Peyer's patch (tissue), 4 donors: ENCODE measurements at regions not wholly inside any gene's neighbourhood (a gene's known extent, or its start where the extent isn't known, plus 50 kb on each side); places are given as distances from the start of the nearest gene placed in this dataset.

ENCODE experiments used
- DNase-seq, 3 donors: peaks; one replicate each; pipeline ENCODE4 v3.0.0-alpha.2; 2017 to 2019
- H3K27ac ChIP-seq, 4 donors: fragments of 200-600 bp; sonication (generic); one replicate each; pipeline ENCODE4 v1.5.1; 2016 to 2019
- H3K27me3 ChIP-seq, 2 donors: fragments of 200-600 bp; sonication (generic); one replicate each; pipeline ENCODE4 v1.5.1; 2019
- H3K36me3 ChIP-seq, 3 donors: fragments of 200-600 bp; sonication (generic); one replicate each; pipeline ENCODE4 v1.5.1; 2016 to 2019
- H3K4me1 ChIP-seq, 4 donors: fragments of 200-600 bp; sonication (generic); one replicate each; pipeline ENCODE4 v1.5.1; 2016 to 2019
- H3K4me3 ChIP-seq, 4 donors: fragments of 200-600 bp; sonication (generic); 1 replicate in 3 of 4; 2 replicates in 1 of 4; pipeline ENCODE4 v1.5.1; 2016 to 2019; ENCODE audit warnings: mild to moderate bottlenecking in 1 of 4
- H3K9me3 ChIP-seq, 4 donors: fragments of 200-600 bp; sonication (generic); one replicate each; pipeline ENCODE4 v1.5.1; 2016 to 2019; ENCODE audit warnings: mild to moderate bottlenecking in 1 of 4
- POLR2A ChIP-seq, 2 donors: fragments of 450-650 bp; IDR thresholded peaks; one replicate each; pipeline ENCODE4 v1.5.1; 2017; ENCODE audit warnings: antibody characterized with exemption in 2 of 2, mild to moderate bottlenecking in 2 of 2, moderate library complexity in 2 of 2
- TF ChIP-seq, protein P1 (sequence below), 6 experiments: fragments of 450-650 bp in 4 of 6; fragments of 200-600 bp in 2 of 6; sonication (generic) in 1 of 6; IDR thresholded peaks; one replicate each; pipeline ENCODE4 v1.5.1; 2017 to 2019; ENCODE audit warnings: antibody characterized with exemption in 6 of 6, mild to moderate bottlenecking in 3 of 6, moderate library complexity in 1 of 6

DNA sequence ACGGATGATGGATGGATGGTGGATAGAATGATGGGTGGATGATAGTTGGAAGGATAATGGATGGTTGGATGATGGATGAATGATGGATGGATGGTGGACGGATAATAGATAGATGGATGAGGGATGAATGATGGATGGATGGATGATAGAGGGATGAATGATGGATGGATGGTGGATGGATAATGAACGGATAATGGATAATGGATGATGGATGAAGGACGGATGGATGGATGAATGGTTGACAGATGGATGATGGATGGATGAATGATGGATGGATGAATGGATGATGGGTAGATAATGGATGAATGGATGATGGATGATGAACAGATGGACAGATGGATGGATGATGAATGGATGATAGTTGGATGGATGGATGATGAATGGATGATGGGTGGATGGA lies 255.1 kb downstream of the NPHP4 start:
- no peaks in the 10 kb centered on the region for H3K36me3 ChIP-seq
- TF ChIP-seq POLR2A (IDR thresholded peaks at IDR 0.05), result no peak
- TF ChIP-seq, protein P1, sequence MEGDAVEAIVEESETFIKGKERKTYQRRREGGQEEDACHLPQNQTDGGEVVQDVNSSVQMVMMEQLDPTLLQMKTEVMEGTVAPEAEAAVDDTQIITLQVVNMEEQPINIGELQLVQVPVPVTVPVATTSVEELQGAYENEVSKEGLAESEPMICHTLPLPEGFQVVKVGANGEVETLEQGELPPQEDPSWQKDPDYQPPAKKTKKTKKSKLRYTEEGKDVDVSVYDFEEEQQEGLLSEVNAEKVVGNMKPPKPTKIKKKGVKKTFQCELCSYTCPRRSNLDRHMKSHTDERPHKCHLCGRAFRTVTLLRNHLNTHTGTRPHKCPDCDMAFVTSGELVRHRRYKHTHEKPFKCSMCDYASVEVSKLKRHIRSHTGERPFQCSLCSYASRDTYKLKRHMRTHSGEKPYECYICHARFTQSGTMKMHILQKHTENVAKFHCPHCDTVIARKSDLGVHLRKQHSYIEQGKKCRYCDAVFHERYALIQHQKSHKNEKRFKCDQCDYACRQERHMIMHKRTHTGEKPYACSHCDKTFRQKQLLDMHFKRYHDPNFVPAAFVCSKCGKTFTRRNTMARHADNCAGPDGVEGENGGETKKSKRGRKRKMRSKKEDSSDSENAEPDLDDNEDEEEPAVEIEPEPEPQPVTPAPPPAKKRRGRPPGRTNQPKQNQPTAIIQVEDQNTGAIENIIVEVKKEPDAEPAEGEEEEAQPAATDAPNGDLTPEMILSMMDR (IDR thresholded peaks at IDR 0.05), result no peak

DNA sequence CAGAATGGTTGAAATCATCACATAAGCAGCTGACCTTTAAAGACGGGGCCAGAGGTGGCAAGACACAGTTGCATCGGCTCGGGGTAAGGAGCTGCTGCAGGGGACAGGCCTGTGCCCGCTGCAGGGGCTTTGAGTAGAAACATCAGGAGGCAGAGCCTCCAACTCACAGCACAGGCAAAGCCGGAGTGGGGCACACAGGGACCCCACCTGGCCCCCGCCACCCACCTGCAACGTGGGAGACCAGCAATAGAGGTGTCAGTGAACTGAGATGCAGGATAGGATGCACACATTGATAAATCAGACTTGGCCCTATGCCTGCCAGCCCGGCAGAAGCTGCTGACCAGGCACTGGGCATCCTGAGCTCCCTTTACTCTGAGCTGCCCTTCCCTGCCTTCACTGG lies 257.2 kb downstream of the NPHP4 start:
- Histone ChIP-seq H3K27ac (no peak overlapping the region), H3K27me3 (no peaks in the 10 kb centered on the region), H3K9me3 (no peaks in the 10 kb centered on the region), H3K36me3 (no peaks in the 10 kb centered on the region), H3K4me1 (no peaks in the 10 kb centered on the region), H3K4me3 (no peak overlapping the region)
- peak in 2 of 3 donors; percentile 17 to 20 for DNase-seq
- no peak for TF ChIP-seq POLR2A (IDR thresholded peaks at IDR 0.05)
- TF ChIP-seq, protein P1 (IDR thresholded peaks at IDR 0.05), result no peak

More for the DNA sequence above, 255.1 kb downstream of the NPHP4 start:
- no peaks in the 10 kb centered on the region for H3K9me3 ChIP-seq
- no peaks in the 10 kb centered on the region for H3K4me1 ChIP-seq
- no peak for DNase-seq
- H3K4me3 ChIP-seq, result no peak overlapping the region
- H3K27me3 ChIP-seq, result no peaks in the 10 kb centered on the region
- H3K27ac ChIP-seq, result no peak overlapping the region

DNA sequence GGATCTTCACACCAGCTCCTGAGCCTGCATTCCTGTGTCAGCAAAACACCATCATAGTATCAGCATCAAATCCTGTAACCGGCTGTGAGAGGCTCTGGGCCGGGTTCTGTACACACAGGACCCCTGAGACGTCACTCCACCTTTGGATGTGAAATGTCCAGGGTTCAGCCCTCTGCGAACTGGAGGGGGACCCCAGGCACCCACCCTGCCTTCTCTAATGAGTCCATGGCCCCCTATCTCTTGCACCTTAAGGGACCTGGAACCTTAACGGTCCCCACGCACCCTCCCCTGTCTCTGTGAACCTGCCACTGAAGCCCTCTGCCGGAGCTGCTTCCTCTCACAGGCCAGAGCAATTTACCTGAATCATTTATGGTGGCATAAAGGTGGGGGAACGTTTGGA lies 257.8 kb downstream of the NPHP4 start:
- no peak overlapping the region for H3K4me3 ChIP-seq
- no peaks in the 10 kb centered on the region for H3K27me3 ChIP-seq
- peak in 1 of 3 donors; percentile 15 for DNase-seq
- TF ChIP-seq, protein P1 (IDR thresholded peaks at IDR 0.05), result no peak
- TF ChIP-seq POLR2A (IDR thresholded peaks at IDR 0.05), result no peak
- no peak overlapping the region for H3K27ac ChIP-seq
- H3K4me1 ChIP-seq, result no peaks in the 10 kb centered on the region
- no peaks in the 10 kb centered on the region for H3K9me3 ChIP-seq
- H3K36me3 ChIP-seq, result no peaks in the 10 kb centered on the region

DNA sequence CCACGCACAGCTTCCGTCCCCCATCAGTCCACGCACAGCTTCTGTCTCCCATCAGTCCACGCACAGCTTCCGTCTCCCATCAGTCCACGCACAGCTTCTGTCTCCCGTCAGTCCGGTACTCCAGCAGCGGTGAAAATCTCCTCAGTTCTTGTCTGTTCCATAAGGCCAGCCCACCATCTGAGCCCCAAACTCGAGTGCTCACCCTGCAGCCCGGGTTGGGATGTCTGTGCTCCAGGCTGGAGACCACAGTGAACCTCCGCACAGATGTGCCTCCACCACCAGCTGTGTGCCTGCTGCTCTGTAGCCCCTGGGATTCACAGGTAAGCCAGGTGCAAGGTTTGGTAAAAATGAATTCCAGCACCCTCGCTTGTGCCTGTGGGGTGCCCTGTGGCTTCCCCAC lies 258.6 kb downstream of the NPHP4 start:
- TF ChIP-seq, protein P1 (IDR thresholded peaks at IDR 0.05), result no peak
- TF ChIP-seq POLR2A (IDR thresholded peaks at IDR 0.05), result no peak
- Histone ChIP-seq H3K9me3 (no peaks in the 10 kb centered on the region), H3K27me3 (no peaks in the 10 kb centered on the region), H3K4me3 (no peak overlapping the region), H3K27ac (no peak overlapping the region), H3K36me3 (no peaks in the 10 kb centered on the region), H3K4me1 (no peaks in the 10 kb centered on the region)
- peak in 1 of 3 donors; percentile 12 for DNase-seq

DNA sequence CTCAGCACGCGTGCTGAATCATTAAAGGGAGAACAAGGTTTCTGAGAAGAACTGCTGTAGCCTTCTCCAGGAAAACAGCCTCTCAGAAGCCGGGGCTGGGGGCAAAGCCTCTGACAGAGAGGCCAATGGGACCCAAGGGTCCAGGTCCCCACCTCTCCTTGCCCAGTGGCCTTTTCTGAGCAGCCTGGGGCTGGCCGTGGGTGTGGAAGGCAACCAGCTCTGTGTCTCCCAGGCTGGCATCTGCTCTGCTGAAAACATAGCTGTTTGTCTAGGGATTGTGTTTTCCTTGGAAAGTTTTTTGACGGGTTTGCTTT lies 261.2 kb downstream of the NPHP4 start:
- no peak overlapping the region for H3K27ac ChIP-seq
- no peaks in the 10 kb centered on the region for H3K9me3 ChIP-seq
- H3K4me3 ChIP-seq, result no peak overlapping the region
- H3K36me3 ChIP-seq, result no peaks in the 10 kb centered on the region
- no peaks in the 10 kb centered on the region for H3K27me3 ChIP-seq
- peak in 1 of 3 donors; percentile 13 for DNase-seq
- no peaks in the 10 kb centered on the region for H3K4me1 ChIP-seq
- no peak for TF ChIP-seq POLR2A (IDR thresholded peaks at IDR 0.05)
- TF ChIP-seq, protein P1 (IDR thresholded peaks at IDR 0.05), result no peak
